ENCODE measurements at regions not wholly inside any gene's neighbourhood (a gene's known extent, or its start where the extent isn't known, plus 50 kb on each side); places are given as distances from the start of the nearest gene placed in this dataset.

GRCh38 chr1:184299796-184300195 is 87.0 kb upstream of the C1orf21 start:
- DNase-seq (ENCODE audit: extremely low spot score, unreplicated experiment) = no peak
- peaks cover 5% of the 10 kb centered on the region for H3K4me1 Mint-ChIP-seq (ENCODE audit: unreplicated experiment)
- no peak overlapping the region for H3K27ac Mint-ChIP-seq
- H3K36me3 Mint-ChIP-seq = no peaks in the 10 kb centered on the region
- no peaks in the 10 kb centered on the region for H3K9me3 Mint-ChIP-seq
- no peak overlapping the region for H3K4me3 Mint-ChIP-seq
- H3K27me3 Mint-ChIP-seq = peaks cover 7% of the 10 kb centered on the region
- TF ChIP-seq, protein P1, sequence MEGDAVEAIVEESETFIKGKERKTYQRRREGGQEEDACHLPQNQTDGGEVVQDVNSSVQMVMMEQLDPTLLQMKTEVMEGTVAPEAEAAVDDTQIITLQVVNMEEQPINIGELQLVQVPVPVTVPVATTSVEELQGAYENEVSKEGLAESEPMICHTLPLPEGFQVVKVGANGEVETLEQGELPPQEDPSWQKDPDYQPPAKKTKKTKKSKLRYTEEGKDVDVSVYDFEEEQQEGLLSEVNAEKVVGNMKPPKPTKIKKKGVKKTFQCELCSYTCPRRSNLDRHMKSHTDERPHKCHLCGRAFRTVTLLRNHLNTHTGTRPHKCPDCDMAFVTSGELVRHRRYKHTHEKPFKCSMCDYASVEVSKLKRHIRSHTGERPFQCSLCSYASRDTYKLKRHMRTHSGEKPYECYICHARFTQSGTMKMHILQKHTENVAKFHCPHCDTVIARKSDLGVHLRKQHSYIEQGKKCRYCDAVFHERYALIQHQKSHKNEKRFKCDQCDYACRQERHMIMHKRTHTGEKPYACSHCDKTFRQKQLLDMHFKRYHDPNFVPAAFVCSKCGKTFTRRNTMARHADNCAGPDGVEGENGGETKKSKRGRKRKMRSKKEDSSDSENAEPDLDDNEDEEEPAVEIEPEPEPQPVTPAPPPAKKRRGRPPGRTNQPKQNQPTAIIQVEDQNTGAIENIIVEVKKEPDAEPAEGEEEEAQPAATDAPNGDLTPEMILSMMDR (conservative IDR thresholded peaks at IDR 0.05) = no peak

- Mint-ChIP-seq H3K4me3 (no peak overlapping the region), H3K9me3 (no peaks in the 10 kb centered on the region), H3K36me3 (no peaks in the 10 kb centered on the region), H3K27me3 (peaks cover 7% of the 10 kb centered on the region), H3K4me1 (ENCODE audit: unreplicated experiment) (peaks cover 5% of the 10 kb centered on the region), H3K27ac (no peak overlapping the region)
- TF ChIP-seq, protein P1 (conservative IDR thresholded peaks at IDR 0.05) = no peak
- DNase-seq (ENCODE audit: extremely low spot score, unreplicated experiment) = no peak
Measured at GRCh38 chr1:184300446-184300845, 86.4 kb upstream of the C1orf21 start.

DNA sequence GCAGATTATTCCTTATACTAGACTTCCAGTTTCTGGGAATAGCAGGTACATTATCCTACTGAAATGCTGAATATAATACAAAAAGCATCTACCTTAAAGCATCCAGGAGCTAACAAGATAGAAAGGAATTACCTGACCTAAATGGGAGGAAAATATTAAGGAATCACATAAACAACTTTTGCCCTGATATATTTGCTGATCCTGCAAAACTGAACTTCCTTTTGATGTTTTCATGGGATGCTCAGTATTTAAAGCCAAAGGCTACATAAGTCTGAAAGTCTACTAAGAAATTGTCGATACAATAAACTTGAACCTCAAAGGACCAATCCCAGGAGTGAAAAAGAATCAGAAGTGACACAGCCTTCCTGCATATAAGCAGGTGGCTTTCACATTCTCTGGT is 85.6 kb upstream of the C1orf21 start:
- Mint-ChIP-seq H3K9me3 (peaks cover 7% of the 10 kb centered on the region), H3K4me3 (no peak overlapping the region), H3K36me3 (no peaks in the 10 kb centered on the region), H3K27me3 (peaks cover 7% of the 10 kb centered on the region), H3K4me1 (ENCODE audit: unreplicated experiment) (peaks cover 5% of the 10 kb centered on the region), H3K27ac (no peak overlapping the region)
- TF ChIP-seq, protein P1 (conservative IDR thresholded peaks at IDR 0.05) = no peak
- DNase-seq (ENCODE audit: extremely low spot score, unreplicated experiment) = no peak

- DNase-seq (ENCODE audit: extremely low spot score, unreplicated experiment) = no peak
- TF ChIP-seq, protein P1 (conservative IDR thresholded peaks at IDR 0.05) = no peak
- peaks cover 8% of the 10 kb centered on the region for H3K9me3 Mint-ChIP-seq
- H3K27ac Mint-ChIP-seq = no peak overlapping the region
- H3K4me1 Mint-ChIP-seq (ENCODE audit: unreplicated experiment) = no peaks in the 10 kb centered on the region
- H3K27me3 Mint-ChIP-seq = peaks cover 5% of the 10 kb centered on the region
- H3K36me3 Mint-ChIP-seq = no peaks in the 10 kb centered on the region
- H3K4me3 Mint-ChIP-seq = no peak overlapping the region
Measured at GRCh38 chr1:184302346-184302745, 84.5 kb upstream of the C1orf21 start.

GRCh38 chr1:184310157-184310819 is 76.5 kb upstream of the C1orf21 start:
- H3K9me3 Mint-ChIP-seq = peaks cover 14% of the 10 kb centered on the region
- H3K4me3 Mint-ChIP-seq = no peak overlapping the region
- H3K27ac Mint-ChIP-seq = no peak overlapping the region
- H3K27me3 Mint-ChIP-seq = no peaks in the 10 kb centered on the region
- no peaks in the 10 kb centered on the region for H3K36me3 Mint-ChIP-seq
- TF ChIP-seq, protein P1 (conservative IDR thresholded peaks at IDR 0.05) = no peak
- no peaks in the 10 kb centered on the region for H3K4me1 Mint-ChIP-seq (ENCODE audit: unreplicated experiment)
- no peak for DNase-seq (ENCODE audit: extremely low spot score, unreplicated experiment)
